Stimulated activated naive CD8-positive, alpha-beta T cell treated with anti-CD3 and anti-CD28 coated beads, Interleukin-15, Interleukin-2, amounts not matched to agents 100 ng/mL and 50 ng/mL, for 24 hours (primary cell): ENCODE measurements at regions not wholly inside any gene's neighbourhood (a gene's known extent, or its start where the extent isn't known, plus 50 kb on each side); places are given as distances from the start of the nearest gene placed in this dataset.

ENCODE experiments used
- H3K27ac Mint-ChIP-seq: one replicate; pipeline ENCODE4 v1.8.0; 2021; ENCODE audit warnings: mild to moderate bottlenecking, mixed read lengths
- H3K27me3 Mint-ChIP-seq: one replicate; pipeline ENCODE4 v1.8.0; 2021; ENCODE audit warnings: mixed read lengths
- H3K36me3 Mint-ChIP-seq: one replicate; pipeline ENCODE4 v1.8.0; 2021; ENCODE audit warnings: low read depth, mixed read lengths
- H3K4me1 Mint-ChIP-seq: one replicate; pipeline ENCODE4 v1.8.0; 2021; ENCODE audit warnings: low read depth, mixed read lengths
- H3K4me3 Mint-ChIP-seq: one replicate; pipeline ENCODE4 v1.8.0; 2021; ENCODE audit warnings: mild to moderate bottlenecking, mixed read lengths
- H3K9me3 Mint-ChIP-seq: one replicate; pipeline ENCODE4 v1.8.0; 2021; ENCODE audit warnings: mixed read lengths

DNA sequence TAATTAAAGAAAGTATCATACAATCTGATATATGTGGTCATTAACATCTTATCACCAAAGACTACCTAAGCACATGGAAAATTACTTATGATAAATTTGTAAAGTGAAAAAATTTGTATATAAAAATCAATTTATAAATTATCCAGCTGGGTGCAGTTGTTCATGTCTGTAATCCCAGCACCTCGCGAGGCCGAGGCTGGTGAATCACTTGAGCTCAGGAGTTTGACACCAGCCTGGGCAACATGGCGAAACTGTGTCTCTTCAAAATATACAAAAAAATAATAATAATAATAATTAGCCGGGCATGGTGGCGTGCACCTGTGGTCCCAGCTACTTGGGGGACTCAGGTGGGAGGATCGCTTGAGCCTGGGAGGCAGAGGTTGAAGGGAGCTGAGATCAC lies 82.8 kb upstream of the SYT6 start:
- H3K27me3 Mint-ChIP-seq: peaks cover 3% of the 10 kb centered on the region
- H3K4me1 Mint-ChIP-seq: peaks cover 8% of the 10 kb centered on the region
- no peaks in the 10 kb centered on the region for H3K36me3 Mint-ChIP-seq
- no peak overlapping the region for H3K27ac Mint-ChIP-seq
- H3K9me3 Mint-ChIP-seq: peaks cover 7% of the 10 kb centered on the region
- no peak overlapping the region for H3K4me3 Mint-ChIP-seq

DNA sequence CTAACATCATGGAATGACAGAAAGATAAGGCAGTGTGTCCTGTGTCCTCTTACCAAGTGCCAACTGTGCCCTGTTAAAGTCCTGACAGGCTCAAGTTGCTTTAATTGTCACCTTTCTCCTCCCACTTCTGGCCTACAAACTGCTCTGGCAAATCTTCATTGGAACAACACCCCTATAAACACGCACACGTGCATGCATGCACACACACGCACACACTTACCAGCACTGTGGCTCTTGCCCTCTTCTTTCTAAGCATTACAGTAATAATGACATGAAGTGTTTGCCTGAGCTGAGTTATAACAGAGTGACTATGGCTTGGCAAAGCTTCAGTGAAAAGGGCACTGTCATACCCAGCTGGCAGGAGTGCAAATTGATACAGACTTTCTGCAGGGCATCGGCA lies 82.3 kb upstream of the SYT6 start:
- Mint-ChIP-seq H3K27ac (no peak overlapping the region), H3K36me3 (no peaks in the 10 kb centered on the region), H3K4me3 (no peak overlapping the region), H3K4me1 (peaks cover 8% of the 10 kb centered on the region), H3K9me3 (peaks cover 4% of the 10 kb centered on the region), H3K27me3 (peaks cover 3% of the 10 kb centered on the region)

DNA sequence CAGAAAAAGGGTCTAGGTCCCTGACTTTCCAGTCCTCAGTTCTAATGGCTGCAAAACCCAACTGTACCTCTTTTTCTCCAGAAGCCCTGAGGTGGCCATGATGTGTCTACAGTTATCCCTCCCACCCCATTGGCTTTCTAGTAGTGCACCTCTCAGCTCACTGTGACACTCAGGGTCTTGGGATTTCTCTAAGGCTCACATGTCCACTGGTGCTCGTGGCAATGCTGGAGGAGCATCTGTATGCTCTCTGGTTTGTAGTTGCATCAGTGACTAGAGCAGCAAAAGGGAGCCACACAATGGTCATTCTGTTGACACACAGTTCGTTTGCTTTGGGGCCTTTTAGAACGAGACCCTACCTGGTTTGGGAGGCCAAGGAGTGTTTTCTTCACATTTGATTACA lies 81.6 kb upstream of the SYT6 start:
- Mint-ChIP-seq H3K4me1 (peaks cover 8% of the 10 kb centered on the region), H3K9me3 (no peaks in the 10 kb centered on the region), H3K27me3 (peaks cover 3% of the 10 kb centered on the region), H3K36me3 (no peaks in the 10 kb centered on the region), H3K4me3 (no peak overlapping the region), H3K27ac (no peak overlapping the region)

DNA sequence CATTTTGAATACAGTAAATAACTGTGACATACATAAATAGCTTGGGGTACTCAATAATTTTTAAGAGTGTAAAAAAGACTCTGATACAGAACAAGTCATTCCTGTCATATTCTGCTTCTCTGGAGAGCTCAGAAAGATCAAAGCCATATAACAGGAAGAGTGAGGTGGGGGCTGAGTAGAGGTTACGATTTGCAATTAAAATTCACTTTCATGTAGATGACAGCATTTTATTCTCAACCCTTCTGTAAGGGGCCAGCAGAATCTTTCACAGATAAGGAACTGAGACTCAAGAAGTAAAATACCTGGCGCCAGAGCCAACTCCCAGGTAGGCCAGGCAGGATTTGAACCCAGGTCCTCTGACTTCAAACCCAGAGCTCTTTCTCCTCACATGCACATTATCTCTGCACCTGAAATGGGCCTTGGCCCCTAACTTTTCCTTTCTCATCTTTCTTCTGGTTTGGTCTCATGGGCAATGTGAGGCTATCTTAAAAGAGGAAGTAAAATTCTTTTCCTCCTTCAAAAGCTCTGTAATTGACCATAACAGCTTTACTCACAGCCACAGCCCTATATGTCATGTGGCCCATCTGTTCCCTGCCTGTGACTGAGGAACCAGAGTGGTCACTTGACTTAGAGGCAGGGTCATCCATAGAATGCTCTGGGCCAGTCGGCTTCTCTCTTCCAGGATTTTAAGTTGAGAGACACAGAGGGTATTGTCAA lies 80.9 kb upstream of the SYT6 start:
- Mint-ChIP-seq H3K4me1 (peaks cover 8% of the 10 kb centered on the region), H3K27ac (no peak overlapping the region), H3K9me3 (no peaks in the 10 kb centered on the region), H3K4me3 (no peak overlapping the region), H3K27me3 (peaks cover 3% of the 10 kb centered on the region), H3K36me3 (no peaks in the 10 kb centered on the region)

DNA sequence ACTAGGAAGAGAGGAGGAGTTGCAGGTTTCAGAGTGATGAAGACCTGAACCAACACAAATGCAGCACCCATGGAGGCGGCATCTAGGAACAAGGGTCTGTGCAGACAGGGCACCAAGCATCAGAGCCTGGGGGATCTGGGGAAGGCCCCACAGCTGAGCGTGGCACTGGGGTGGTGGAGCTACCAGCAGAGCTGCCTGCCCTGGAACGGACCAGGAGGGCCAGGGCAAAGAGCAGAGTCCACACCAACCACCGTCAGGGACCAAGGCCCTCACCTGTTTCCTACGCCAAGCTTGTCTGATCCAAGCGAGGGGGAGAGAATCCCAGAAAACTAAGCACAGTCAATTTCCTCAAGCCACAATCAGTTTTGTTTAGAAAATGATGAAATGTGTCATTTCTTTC lies 79.0 kb upstream of the SYT6 start:
- peaks cover 2% of the 10 kb centered on the region for H3K27me3 Mint-ChIP-seq
- H3K36me3 Mint-ChIP-seq: no peaks in the 10 kb centered on the region
- H3K4me3 Mint-ChIP-seq: no peak overlapping the region
- no peak overlapping the region for H3K27ac Mint-ChIP-seq
- H3K4me1 Mint-ChIP-seq: peaks cover 8% of the 10 kb centered on the region
- no peaks in the 10 kb centered on the region for H3K9me3 Mint-ChIP-seq

DNA sequence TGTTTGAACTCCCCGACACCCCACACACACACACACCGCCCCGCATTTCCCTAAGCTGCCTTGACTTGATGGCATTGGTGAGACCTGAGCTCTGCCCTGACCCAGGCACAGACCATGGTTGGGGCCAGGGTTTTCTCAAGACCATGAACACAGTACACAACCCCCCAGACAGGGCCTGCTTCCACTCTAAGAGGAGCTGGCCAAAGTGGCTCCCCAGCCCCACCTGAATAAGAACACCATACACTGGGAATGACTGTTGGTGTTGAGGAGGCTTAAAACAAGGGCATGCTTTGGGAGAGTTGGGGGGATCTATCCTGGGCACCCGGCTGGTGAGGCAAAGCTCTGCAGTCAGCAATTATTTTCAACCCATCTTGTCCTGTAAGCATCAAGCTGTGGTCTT lies 77.6 kb upstream of the SYT6 start:
- H3K9me3 Mint-ChIP-seq: no peaks in the 10 kb centered on the region
- H3K4me3 Mint-ChIP-seq: no peak overlapping the region

DNA sequence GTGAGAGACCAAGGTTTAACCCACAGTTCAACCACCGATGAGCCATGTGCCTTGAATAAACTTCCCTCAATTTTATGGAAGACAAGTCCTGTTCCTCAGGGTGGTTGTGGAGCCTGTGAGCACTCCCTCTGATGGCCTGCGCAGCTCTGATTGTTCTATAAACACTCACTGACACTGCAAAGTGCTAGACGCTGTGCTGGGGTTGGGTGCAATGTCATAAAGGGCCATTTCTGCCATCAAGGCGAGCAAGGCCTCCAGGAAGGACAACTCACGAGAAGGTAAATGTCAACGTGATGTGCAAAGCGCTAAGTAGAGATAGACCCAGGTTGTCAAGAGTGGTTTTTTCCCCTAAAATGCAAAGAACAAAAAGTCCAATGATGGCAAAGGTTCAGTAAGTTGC lies 75.7 kb upstream of the SYT6 start:
- H3K4me1 Mint-ChIP-seq: peaks cover 2% of the 10 kb centered on the region
- H3K4me3 Mint-ChIP-seq: no peak overlapping the region
- no peaks in the 10 kb centered on the region for H3K36me3 Mint-ChIP-seq
- no peaks in the 10 kb centered on the region for H3K9me3 Mint-ChIP-seq
- no peak overlapping the region for H3K27ac Mint-ChIP-seq
- no peaks in the 10 kb centered on the region for H3K27me3 Mint-ChIP-seq

More for the DNA sequence above, 77.6 kb upstream of the SYT6 start:
- Mint-ChIP-seq H3K27ac (no peak overlapping the region), H3K27me3 (no peaks in the 10 kb centered on the region), H3K4me1 (peaks cover 8% of the 10 kb centered on the region), H3K36me3 (no peaks in the 10 kb centered on the region)

DNA sequence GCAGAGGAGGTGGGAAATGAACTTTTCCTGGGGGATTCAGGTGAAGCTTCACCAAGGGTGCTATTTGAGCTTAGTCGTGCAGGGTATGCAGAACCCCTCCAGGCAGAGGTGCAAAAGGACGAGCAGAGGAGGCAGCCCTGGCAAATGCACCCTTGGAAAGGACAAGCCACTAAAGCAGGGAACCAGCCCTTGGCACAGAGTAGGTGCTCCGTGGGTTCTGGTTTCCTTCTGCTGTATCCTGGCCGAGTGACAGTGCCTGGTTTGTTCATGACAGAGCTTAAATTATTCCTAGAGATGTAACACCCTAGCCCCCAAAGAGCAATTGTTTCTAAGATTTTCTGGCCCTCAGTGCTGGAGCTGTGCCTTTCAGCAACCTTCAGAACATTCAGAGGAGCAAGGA lies 73.4 kb upstream of the SYT6 start:
- Mint-ChIP-seq H3K36me3 (no peaks in the 10 kb centered on the region), H3K4me3 (no peak overlapping the region), H3K9me3 (no peaks in the 10 kb centered on the region), H3K27me3 (no peaks in the 10 kb centered on the region), H3K4me1 (no peaks in the 10 kb centered on the region), H3K27ac (no peak overlapping the region)

DNA sequence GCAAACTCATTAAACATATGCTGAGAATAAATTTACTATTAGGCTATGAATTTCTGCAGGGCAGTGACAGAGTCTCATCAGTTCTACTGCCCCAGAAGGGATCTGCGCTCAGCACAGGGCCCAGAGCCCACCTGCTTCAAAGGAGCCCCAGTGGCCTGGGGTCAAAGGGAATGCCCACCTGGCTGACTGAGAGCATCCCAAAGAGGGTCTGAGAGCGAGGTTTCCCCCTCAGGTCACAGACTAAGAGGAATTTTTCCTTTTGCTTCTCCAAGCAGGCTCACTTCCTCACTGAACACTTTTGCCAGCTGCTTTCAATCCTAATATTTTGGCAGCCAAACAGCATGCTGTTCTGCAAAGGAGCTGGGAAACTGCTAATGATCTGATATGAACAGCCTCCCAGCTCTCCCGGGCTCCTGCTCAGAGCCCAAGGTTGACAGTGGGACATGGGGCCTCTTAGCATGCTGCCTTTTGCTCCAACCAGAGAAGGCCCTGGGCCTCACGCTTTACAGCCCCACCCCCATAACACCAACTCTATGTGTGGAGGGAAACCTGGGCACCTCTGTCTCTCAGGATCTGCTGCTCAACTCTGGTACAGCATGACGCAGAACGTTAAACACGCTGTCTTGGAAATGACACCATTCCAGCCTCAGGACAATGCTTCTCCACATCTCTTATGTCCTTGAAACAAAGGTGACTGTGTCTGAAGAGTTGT lies 70.7 kb upstream of the SYT6 start:
- Mint-ChIP-seq H3K9me3 (no peaks in the 10 kb centered on the region), H3K27me3 (no peaks in the 10 kb centered on the region), H3K4me1 (no peaks in the 10 kb centered on the region), H3K27ac (no peak overlapping the region), H3K36me3 (no peaks in the 10 kb centered on the region), H3K4me3 (no peak overlapping the region)

DNA sequence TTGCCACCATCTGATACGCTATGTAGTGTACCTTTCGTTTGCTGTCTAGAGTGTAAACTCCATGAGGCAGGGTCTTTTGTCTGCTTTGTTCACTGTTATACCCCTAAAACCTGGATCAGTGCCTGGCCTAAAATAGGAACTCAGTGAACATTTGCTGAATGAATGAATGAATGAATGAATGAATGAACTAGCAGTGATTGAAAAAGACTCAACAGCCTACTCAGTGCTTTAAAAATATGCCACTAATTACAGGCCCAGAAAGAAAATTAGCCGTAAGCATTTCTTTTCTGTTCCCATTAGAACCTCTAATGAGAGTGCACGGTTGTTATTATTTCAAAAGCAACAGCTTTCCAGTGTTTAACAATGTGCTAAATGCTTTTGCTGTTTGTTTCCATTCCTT lies 69.3 kb upstream of the SYT6 start:
- no peaks in the 10 kb centered on the region for H3K36me3 Mint-ChIP-seq
- no peaks in the 10 kb centered on the region for H3K27me3 Mint-ChIP-seq
- H3K4me3 Mint-ChIP-seq: no peak overlapping the region
- no peaks in the 10 kb centered on the region for H3K9me3 Mint-ChIP-seq
- H3K27ac Mint-ChIP-seq: no peak overlapping the region
- H3K4me1 Mint-ChIP-seq: peaks cover 4% of the 10 kb centered on the region

DNA sequence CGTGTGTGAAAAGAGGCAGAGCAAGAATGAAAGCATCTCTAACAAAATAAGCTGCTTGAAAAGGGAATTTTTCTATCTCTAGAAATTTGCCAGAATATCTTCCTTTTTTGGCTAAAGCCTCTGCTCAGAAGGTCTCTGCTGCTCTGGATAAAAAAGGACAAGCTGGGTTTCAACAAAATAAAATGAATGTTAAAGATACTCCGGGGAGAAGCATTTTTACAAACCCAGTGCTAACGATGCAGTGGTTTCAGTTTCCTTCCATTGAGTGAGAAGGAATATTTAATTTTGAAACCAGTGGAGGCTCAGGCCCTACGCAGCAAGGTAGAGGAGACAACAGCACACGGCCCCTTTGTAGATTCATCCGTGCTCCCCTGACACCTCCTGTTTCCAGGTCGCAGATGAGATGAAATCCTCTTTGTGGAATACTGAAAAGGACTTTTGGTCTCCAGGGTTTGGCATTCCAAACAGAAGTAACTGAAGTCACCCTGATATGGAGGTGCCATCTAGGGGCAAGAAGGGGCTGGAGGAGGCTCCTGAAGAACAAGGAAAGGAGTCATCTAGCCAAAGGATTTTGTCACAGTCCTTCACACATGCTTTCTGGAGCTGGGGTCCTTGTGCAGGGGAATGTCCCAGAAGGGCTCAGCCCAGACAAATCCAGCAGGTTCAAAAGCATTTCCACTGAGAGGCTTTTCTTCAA lies 65.7 kb upstream of the SYT6 start:
- no peaks in the 10 kb centered on the region for H3K36me3 Mint-ChIP-seq
- no peaks in the 10 kb centered on the region for H3K9me3 Mint-ChIP-seq
- H3K27ac Mint-ChIP-seq: no peak overlapping the region
- no peak overlapping the region for H3K4me3 Mint-ChIP-seq
- no peaks in the 10 kb centered on the region for H3K27me3 Mint-ChIP-seq
- H3K4me1 Mint-ChIP-seq: peaks cover 4% of the 10 kb centered on the region

DNA sequence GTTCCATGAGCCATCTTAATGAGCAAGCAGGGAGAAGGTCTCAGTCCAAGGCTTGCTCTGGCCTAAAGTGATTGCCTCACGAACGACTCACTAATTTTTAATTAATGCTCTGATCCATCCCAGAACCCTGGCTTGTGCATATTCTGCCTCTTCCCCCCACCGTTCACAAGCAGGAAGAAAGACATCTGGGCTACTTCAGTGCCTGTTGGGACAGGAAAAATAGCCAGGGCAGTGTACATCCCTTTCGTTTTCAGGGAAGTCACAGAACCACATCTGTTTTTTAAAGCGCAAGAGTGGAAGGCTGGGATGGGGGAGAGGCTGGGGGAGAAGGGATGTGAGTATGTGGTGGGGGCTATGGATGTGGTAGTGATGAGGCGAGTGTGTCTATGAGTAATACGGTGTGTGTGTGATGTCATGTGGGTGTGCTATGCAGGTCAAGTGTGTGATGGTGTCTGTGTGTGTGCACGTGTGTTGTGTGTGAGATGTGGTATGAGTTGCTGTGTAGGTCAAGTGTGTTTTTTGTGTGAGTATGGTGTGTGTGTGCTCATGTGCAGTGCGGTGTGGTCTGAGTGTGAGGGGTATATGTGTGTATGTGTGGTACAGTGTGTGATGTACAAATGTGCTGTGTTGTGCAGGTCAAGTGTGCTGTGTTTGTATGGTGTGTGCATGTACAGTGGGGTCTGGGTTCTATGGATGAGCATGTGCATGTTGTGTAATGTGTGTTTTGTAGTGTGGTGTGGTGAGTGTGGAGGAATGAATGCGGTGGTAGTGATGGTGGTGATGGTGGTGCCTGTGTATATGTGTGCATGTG lies 64.9 kb upstream of the SYT6 start:
- peaks cover 4% of the 10 kb centered on the region for H3K4me1 Mint-ChIP-seq
- H3K4me3 Mint-ChIP-seq: no peak overlapping the region
- no peaks in the 10 kb centered on the region for H3K36me3 Mint-ChIP-seq
- H3K27ac Mint-ChIP-seq: no peak overlapping the region
- no peaks in the 10 kb centered on the region for H3K9me3 Mint-ChIP-seq
- no peaks in the 10 kb centered on the region for H3K27me3 Mint-ChIP-seq

DNA sequence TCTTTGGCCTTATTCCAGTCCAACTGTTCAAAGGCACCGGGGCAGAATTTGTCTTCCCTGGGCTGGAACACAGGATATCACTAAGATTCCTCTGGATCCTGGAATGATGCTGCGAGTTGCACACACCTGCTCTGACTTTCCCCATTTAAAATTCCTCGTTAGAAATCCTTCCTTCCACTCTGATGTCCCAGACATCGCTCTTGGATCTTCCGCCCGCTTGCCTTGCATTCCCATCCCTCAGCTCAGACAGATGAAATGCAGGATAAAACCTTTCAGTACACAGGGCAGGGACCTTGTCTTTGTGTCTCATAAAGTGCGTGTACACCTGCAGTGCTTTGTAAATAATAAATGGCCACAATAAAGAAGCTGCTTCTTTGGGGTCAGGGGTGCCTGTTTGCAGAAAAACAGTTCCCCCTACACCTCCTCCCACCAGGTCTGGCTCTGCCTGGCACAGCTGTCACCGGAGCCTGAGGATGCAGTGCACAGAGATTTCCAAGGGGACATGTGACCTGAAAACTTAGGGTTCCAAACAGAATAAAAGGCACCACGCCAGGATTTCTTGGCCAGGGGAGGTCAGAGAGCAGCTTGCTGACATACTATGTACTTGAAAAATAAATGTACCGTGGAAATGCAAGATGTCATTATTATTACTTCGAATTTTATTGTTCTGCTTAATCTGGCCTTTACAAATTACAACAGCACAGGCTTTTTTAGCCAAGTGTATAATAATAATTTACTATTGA lies 62.9 kb upstream of the SYT6 start:
- H3K36me3 Mint-ChIP-seq: no peaks in the 10 kb centered on the region
- H3K4me1 Mint-ChIP-seq: peaks cover 4% of the 10 kb centered on the region
- H3K27me3 Mint-ChIP-seq: no peaks in the 10 kb centered on the region
- H3K4me3 Mint-ChIP-seq: no peak overlapping the region
- H3K27ac Mint-ChIP-seq: no peak overlapping the region
- no peaks in the 10 kb centered on the region for H3K9me3 Mint-ChIP-seq

DNA sequence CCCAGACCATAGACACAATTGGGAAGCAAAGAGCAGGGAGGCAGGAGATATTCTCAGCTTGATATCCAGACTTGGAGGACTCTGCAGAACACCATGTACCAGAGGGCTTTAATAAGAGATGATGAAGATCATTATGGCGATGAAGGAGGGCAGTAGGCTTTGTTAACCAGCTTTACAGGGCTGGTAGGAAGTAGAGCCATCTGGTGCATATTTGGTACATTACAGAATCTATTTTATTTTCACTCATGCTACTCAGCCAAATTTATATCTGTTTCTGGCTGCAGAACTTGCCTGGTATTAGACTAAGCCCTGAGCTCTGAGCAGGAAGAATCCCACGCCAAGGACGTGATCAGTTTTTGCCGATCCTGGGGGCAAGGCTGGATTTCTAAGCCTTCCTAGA lies 61.8 kb upstream of the SYT6 start:
- H3K27ac Mint-ChIP-seq: no peak overlapping the region
- H3K4me1 Mint-ChIP-seq: peaks cover 4% of the 10 kb centered on the region
- no peak overlapping the region for H3K4me3 Mint-ChIP-seq
- H3K27me3 Mint-ChIP-seq: no peaks in the 10 kb centered on the region
- H3K9me3 Mint-ChIP-seq: no peaks in the 10 kb centered on the region
- H3K36me3 Mint-ChIP-seq: no peaks in the 10 kb centered on the region
